Lower lobe of right lung (tissue), 2 donors: ENCODE measurements at regions not wholly inside any gene's neighbourhood (a gene's known extent, or its start where the extent isn't known, plus 50 kb on each side); places are given as distances from the start of the nearest gene placed in this dataset.
"Not testable (repeated sequence)": the region's sequence is repeated elsewhere in the genome, so short reads cannot be mapped to it uniquely, and the experiment has no call there.

Source experiments
- ATAC-seq, 2 donors: fragments of 200-7000 bp; cut with Tn5 transposase; one replicate each; pipeline ENCODE4 v1.9.1; 2020 to 2022; ENCODE audit warnings: mild to moderate bottlenecking in 2 of 2, moderate library complexity in 2 of 2
- DNase-seq: peaks from one replicate; pipeline ENCODE4 v3.0.0-alpha.2; 2020
- H3K27ac ChIP-seq: fragments of 200-600 bp; one replicate; pipeline ENCODE4 v1.8.0; 2022
- H3K27me3 ChIP-seq: fragments of 200-600 bp; one replicate; pipeline ENCODE4 v1.8.0; 2022; ENCODE audit warnings: low read depth
- H3K36me3 ChIP-seq: fragments of 200-600 bp; one replicate; pipeline ENCODE4 v1.8.0; 2022; ENCODE audit warnings: mild to moderate bottlenecking
- H3K4me1 ChIP-seq: fragments of 200-600 bp; one replicate; pipeline ENCODE4 v1.8.0; 2022
- H3K4me3 ChIP-seq: fragments of 200-600 bp; one replicate; pipeline ENCODE4 v1.8.0; 2022; ENCODE audit warnings: mild to moderate bottlenecking
- H3K9me3 ChIP-seq: fragments of 200-600 bp; one replicate; pipeline ENCODE4 v1.8.0; 2022
- CTCF ChIP-seq: fragments of 200-600 bp; IDR thresholded peaks from one replicate; pipeline ENCODE4 v1.8.0; 2022; ENCODE audit warnings: antibody characterized with exemption, mild to moderate bottlenecking
- intact Hi-C: fragments of 100-400 bp; cut with DNase I; formaldehyde crosslinking; loops from one replicate; pipeline ENCODE4 v1.11.0; 2022
- donor health status: DM: no; HTN: yes; CAD: no; lungs with severe emphysema.

GRCh38 chr1:203559523-203559922 lies 65.6 kb downstream of the OPTC start:
- ATAC-seq (no peak), DNase-seq (no peak)
- no peaks in the 10 kb centered on the region for H3K27me3 ChIP-seq
- intact Hi-C loops: no loop called here
- no peak overlapping the region for H3K4me3 ChIP-seq
- H3K4me1 ChIP-seq: peaks cover 39% of the 10 kb centered on the region
- no peaks in the 10 kb centered on the region for H3K9me3 ChIP-seq
- H3K27ac ChIP-seq: no peak overlapping the region
- no peaks in the 10 kb centered on the region for H3K36me3 ChIP-seq
- no peak for TF ChIP-seq CTCF

DNA sequence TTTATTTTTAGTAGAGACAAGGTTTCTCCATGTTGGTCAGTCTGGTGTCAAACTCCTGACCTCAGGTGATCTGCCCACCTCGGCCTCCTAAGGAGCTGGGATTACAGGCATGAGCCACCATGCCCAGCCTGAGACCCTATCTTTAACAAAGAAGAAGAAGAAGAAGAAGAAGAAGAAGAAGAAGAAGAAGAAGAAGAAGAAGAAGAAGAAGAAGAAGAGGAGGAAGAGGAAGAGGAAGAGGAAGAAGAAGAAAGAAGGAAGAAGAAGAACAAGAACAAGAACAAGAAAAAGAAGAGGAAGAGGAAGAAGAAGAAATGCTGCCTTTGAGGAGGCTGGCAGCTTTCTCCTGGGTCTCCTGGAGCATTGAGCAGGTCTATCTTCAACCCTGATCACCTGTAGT lies 64.9 kb upstream of the ATP2B4 start:
- intact Hi-C loops, ATAC-seq, H3K27me3 ChIP-seq, H3K4me3 ChIP-seq, H3K9me3 ChIP-seq, H3K36me3 ChIP-seq, H3K27ac ChIP-seq, DNase-seq: not testable (repeated sequence)
- peaks cover 23% of the 10 kb centered on the region for H3K4me1 ChIP-seq

DNA sequence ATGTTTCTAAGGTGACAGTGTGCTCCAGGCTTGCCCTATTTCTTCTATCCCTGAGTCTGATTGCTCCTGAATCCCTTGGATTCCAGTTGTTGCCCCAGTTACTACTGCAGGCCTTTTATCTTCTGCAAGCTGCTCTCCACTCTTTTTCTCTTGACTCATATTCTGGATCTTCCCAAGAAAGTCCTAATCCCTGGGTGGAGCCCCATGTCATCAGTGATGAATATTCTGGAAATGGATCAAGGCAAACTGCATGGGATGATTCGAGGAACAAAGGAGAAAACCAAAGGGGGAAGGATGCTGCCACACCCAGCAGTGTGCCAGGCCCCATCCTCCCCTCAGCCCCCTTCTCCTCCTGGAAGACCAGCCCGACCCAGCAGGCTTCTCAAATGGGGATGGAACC lies 63.3 kb upstream of the ATP2B4 start:
- Histone ChIP-seq H3K27me3 (no peaks in the 10 kb centered on the region), H3K27ac (no peak overlapping the region), H3K4me1 (peaks cover 8% of the 10 kb centered on the region), H3K4me3 (no peak overlapping the region), H3K9me3 (no peaks in the 10 kb centered on the region), H3K36me3 (no peaks in the 10 kb centered on the region)
- ATAC-seq (no peak), DNase-seq (no peak)
- intact Hi-C loops: no loop called here
- no peak for TF ChIP-seq CTCF

- no peaks in the 10 kb centered on the region for H3K36me3 ChIP-seq
- intact Hi-C loops: no loop called here
- no peak overlapping the region for H3K27ac ChIP-seq
- H3K9me3 ChIP-seq: no peaks in the 10 kb centered on the region
- H3K27me3 ChIP-seq: no peaks in the 10 kb centered on the region
- ATAC-seq: no peak
- peaks cover under 1% of the 10 kb centered on the region for H3K4me1 ChIP-seq
- DNase-seq: no peak
- TF ChIP-seq CTCF: no peak
- no peak overlapping the region for H3K4me3 ChIP-seq
Measured at GRCh38 chr1:203564024-203564423, 62.6 kb upstream of the ATP2B4 start.

DNA sequence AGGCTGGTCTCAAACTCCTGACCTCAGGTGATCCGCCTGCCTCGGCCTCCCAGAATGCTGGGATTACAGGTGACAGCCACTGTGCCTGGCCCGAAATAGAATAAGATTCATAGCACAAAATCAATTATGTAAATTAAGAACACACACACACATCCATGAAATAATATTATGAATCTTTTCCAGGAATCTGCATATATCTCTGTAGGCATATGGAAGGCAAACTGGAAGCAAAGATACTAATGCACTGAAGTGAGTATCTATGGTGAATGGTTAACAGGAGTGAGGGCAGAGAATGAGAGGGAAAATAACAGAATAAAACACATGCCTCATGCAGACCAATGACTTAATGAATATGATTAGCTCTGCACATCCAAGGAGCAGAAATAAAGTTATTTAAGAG lies 61.6 kb upstream of the ATP2B4 start:
- Histone ChIP-seq H3K27me3 (no peaks in the 10 kb centered on the region), H3K4me3 (no peak overlapping the region), H3K36me3 (no peaks in the 10 kb centered on the region), H3K9me3 (no peaks in the 10 kb centered on the region), H3K4me1 (no peaks in the 10 kb centered on the region), H3K27ac (no peak overlapping the region)
- no peak for DNase-seq
- ATAC-seq: no peak
- intact Hi-C loops: no loop called here
- TF ChIP-seq CTCF: no peak

- no peak for TF ChIP-seq CTCF
- intact Hi-C loops: no loop called here
- DNase-seq (no peak), ATAC-seq (no peak)
- Histone ChIP-seq H3K9me3 (no peaks in the 10 kb centered on the region), H3K27ac (no peak overlapping the region), H3K4me3 (no peak overlapping the region), H3K4me1 (no peaks in the 10 kb centered on the region), H3K27me3 (no peaks in the 10 kb centered on the region), H3K36me3 (no peaks in the 10 kb centered on the region)
Measured at GRCh38 chr1:203565981-203566380, 60.7 kb upstream of the ATP2B4 start.

DNA sequence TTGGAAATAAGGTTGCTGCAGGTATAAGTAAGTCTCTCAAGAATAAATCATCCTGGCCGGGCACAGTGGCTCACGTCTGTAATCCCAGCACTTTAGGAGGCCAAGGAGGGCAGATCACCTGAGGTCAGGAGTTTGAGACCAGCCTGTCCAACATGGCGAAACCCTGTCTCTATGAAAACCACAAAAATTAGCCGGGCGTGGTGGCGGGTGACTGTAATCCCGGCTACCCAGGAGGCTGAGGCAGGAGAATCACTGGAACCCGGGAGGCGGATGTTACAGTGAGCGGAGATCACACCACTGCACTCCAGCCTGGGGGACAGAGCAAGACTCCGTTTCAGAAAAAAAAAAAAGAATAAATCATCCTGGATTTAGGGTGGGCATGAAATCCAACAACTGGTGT lies 59.7 kb upstream of the ATP2B4 start:
- ATAC-seq, H3K4me3 ChIP-seq, H3K27me3 ChIP-seq, H3K27ac ChIP-seq, H3K4me1 ChIP-seq, DNase-seq, H3K9me3 ChIP-seq, intact Hi-C loops, H3K36me3 ChIP-seq: not testable (repeated sequence)
